ENCODE measurements at regions not wholly inside any gene's neighbourhood (a gene's known extent, or its start where the extent isn't known, plus 50 kb on each side); places are given as distances from the start of the nearest gene placed in this dataset.

DNA sequence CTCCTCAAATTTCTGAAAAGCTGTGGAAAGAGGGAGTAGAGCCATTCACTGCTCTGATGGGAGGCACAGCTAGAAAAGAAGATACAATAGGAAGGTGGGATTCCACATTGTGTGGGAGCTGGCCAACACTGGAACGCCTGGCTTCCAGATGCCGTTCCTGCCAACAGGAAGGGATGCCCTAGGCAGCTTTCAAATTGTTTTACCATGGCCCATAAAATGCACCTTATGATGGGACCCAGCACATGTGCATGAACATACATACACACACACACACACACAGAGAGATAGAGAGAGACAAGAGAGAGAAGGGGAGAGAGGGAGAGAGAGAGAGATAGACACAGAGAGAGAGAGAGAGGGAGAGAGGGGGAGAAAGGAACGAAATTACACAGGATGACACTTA is 86.1 kb upstream of the BZW1 start:
- Histone ChIP-seq H3K9me3 (ENCODE audit: low read depth, low read length, poor library complexity, severe bottlenecking) (no peaks in the 10 kb centered on the region), H3K27me3 (replicated peaks; ENCODE audit: insufficient read depth, low read depth, low read length, poor library complexity) (peaks cover 35% of the 10 kb centered on the region), H3K36me3 (ENCODE audit: insufficient read depth, low read length, poor library complexity, severe bottlenecking) (no peaks in the 10 kb centered on the region), H3K4me1 (ENCODE audit: insufficient read depth, low read length, poor library complexity, severe bottlenecking) (no peaks in the 10 kb centered on the region), H3K4me3 (ENCODE audit: low read depth, low read length, poor library complexity, severe bottlenecking) (no peak overlapping the region), H3K27ac (ENCODE audit: low read depth, low read length, poor library complexity, severe bottlenecking) (no peak overlapping the region)
- intact Hi-C loops (cut with micrococcal nuclease; ENCODE audit: unreplicated experiment), result no loop called here
- ChIA-PET POLR2A (ENCODE audit: low non-redundant PET) (no interaction called here), CTCF (no interaction called here)
- no peak for DNase-seq (ENCODE audit: low spot score)
- no TSS peak for BruUV-seq (replicated peaks)
- no peak for TF ChIP-seq EZH2 (IDR thresholded peaks at IDR 0.05; ENCODE audit: borderline replicate concordance, low read depth, low read length, poor library complexity, severe bottlenecking)
- no peak for TF ChIP-seq CTCF (conservative IDR thresholded peaks at IDR 0.05; ENCODE audit: low read depth, low read length)

GRCh38 chr2:200728630-200729029 is 83.1 kb upstream of the BZW1 start:
- peak; percentile 43 for DNase-seq (ENCODE audit: low spot score)
- intact Hi-C loops (cut with micrococcal nuclease; ENCODE audit: unreplicated experiment), result no loop called here
- TF ChIP-seq CTCF (conservative IDR thresholded peaks at IDR 0.05; ENCODE audit: low read depth, low read length) (no peak), EZH2 (IDR thresholded peaks at IDR 0.05; ENCODE audit: borderline replicate concordance, low read depth, low read length, poor library complexity, severe bottlenecking) (no peak)
- Histone ChIP-seq H3K9me3 (ENCODE audit: low read depth, low read length, poor library complexity, severe bottlenecking) (no peaks in the 10 kb centered on the region), H3K4me1 (ENCODE audit: insufficient read depth, low read length, poor library complexity, severe bottlenecking) (no peaks in the 10 kb centered on the region), H3K27ac (ENCODE audit: low read depth, low read length, poor library complexity, severe bottlenecking) (no peak overlapping the region), H3K36me3 (ENCODE audit: insufficient read depth, low read length, poor library complexity, severe bottlenecking) (no peaks in the 10 kb centered on the region), H3K4me3 (ENCODE audit: low read depth, low read length, poor library complexity, severe bottlenecking) (no peak overlapping the region), H3K27me3 (replicated peaks; ENCODE audit: insufficient read depth, low read depth, low read length, poor library complexity) (peaks cover 32% of the 10 kb centered on the region)
- ChIA-PET POLR2A (ENCODE audit: low non-redundant PET) (interaction anchor here (0.5 kb wide), 1 partner anchor 51 kb away, joined by 3 read pairs; no protein-coding TSS in a partner anchor), CTCF (no interaction called here)
- no TSS peak for BruUV-seq (replicated peaks)

GRCh38 chr2:200730302-200730701 is 81.4 kb upstream of the BZW1 start:
- DNase-seq (ENCODE audit: low spot score), result no peak
- Histone ChIP-seq H3K9me3 (ENCODE audit: low read depth, low read length, poor library complexity, severe bottlenecking) (no peaks in the 10 kb centered on the region), H3K36me3 (ENCODE audit: insufficient read depth, low read length, poor library complexity, severe bottlenecking) (no peaks in the 10 kb centered on the region), H3K27ac (ENCODE audit: low read depth, low read length, poor library complexity, severe bottlenecking) (no peak overlapping the region), H3K27me3 (replicated peaks; ENCODE audit: insufficient read depth, low read depth, low read length, poor library complexity) (peaks cover 17% of the 10 kb centered on the region), H3K4me1 (ENCODE audit: insufficient read depth, low read length, poor library complexity, severe bottlenecking) (no peaks in the 10 kb centered on the region), H3K4me3 (ENCODE audit: low read depth, low read length, poor library complexity, severe bottlenecking) (no peak overlapping the region)
- intact Hi-C loops (cut with micrococcal nuclease; ENCODE audit: unreplicated experiment), result loop anchor here (10.0 kb wide), 2 partner anchors 456 to 756 kb away; no protein-coding TSS in a partner anchor
- CTCF ChIA-PET, result no interaction called here
- no TSS peak for BruUV-seq (replicated peaks)
- POLR2A ChIA-PET (ENCODE audit: low non-redundant PET), result no interaction called here
- TF ChIP-seq CTCF (conservative IDR thresholded peaks at IDR 0.05; ENCODE audit: low read depth, low read length) (no peak), EZH2 (IDR thresholded peaks at IDR 0.05; ENCODE audit: borderline replicate concordance, low read depth, low read length, poor library complexity, severe bottlenecking) (no peak)

All from A673 (cell line).